Breast epithelium (tissue), 3 donors: ENCODE measurements at regions not wholly inside any gene's neighbourhood (a gene's known extent, or its start where the extent isn't known, plus 50 kb on each side); places are given as distances from the start of the nearest gene placed in this dataset.

Experiments
- CTCF ChIP-seq, 3 donors: fragments of 450-650 bp; IDR thresholded peaks; one replicate each; pipeline ENCODE4 v1.5.1; 2016 to 2017; ENCODE audit warnings: antibody characterized with exemption in 3 of 3, mild to moderate bottlenecking in 3 of 3, moderate library complexity in 3 of 3
- POLR2A ChIP-seq: fragments of 450-650 bp; IDR thresholded peaks from one replicate; pipeline ENCODE4 v1.6.1; 2016; ENCODE audit warnings: antibody characterized with exemption, mild to moderate bottlenecking, moderate library complexity
- POLR2AphosphoS5 ChIP-seq, 3 donors: sonication (generic); formaldehyde crosslinking; IDR thresholded peaks; one replicate each; pipeline ENCODE4 v1.6.1; 2017; ENCODE audit warnings: antibody characterized with exemption in 3 of 3

- no peak for TF ChIP-seq POLR2AphosphoS5 (IDR thresholded peaks at IDR 0.05)
- TF ChIP-seq CTCF (IDR thresholded peaks at IDR 0.05) = no peak
- no peak for TF ChIP-seq POLR2A
Observed at GRCh38 chr2:167508709-167509108, 620.4 kb downstream of the XIRP2 start.
